ENCODE measurements at regions not wholly inside any gene's neighbourhood (a gene's known extent, or its start where the extent isn't known, plus 50 kb on each side); places are given as distances from the start of the nearest gene placed in this dataset.

DNA sequence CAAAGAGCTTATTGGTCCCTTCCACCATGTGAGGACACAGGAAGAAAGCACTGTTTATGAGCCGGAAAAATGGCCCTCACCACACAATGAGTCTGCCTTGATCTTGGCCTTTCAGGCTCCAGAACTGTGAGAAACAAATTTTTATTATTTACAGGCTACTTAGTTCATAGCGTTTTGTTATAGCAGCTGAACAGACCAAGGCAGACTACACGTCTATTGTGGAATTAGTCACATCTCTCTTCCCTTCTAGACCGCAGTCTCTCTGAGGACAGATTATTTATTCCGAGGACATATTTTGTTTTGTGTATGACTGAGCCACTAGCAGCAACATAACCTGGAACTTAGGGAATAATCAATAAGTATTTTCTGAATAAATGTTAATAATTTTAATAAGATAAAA lies 125.5 kb downstream of the ASB1 start:
- 48% methylated on average over 5 of the region's 5 CpGs for WGBS (ENCODE audit: low lambda C conversion rate)
- H3K4me1 ChIP-seq (ENCODE audit: control insufficient read depth in 1 of 2, insufficient read depth in 2 of 2, low read depth in 1 of 2, low read length in 1 of 2): no peaks in the 10 kb centered on the region

DNA sequence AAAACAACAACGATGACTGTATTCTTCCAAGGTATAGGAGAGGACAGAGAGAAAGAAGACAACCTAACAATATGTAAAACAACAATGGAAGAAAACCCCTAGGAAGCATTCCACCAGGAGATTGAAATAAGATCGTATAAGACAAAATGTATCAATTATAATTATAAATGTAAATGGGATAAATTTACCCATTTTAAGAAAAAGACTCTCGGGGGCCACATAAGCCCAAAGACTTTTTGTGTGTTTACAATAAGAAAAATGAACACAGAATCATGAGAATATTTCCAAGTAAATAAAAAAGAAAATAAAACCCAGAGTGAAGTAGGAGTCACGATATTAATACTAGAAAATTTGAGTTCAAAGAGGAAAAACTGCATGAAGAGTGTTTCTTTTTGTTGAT lies 126.4 kb downstream of the ASB1 start:
- Histone ChIP-seq H2AFZ (ENCODE audit: low read depth) (no peak overlapping the region), H3K4me3 (ENCODE audit: low read depth in 2 of 2, low read length in 1 of 2) (no peak overlapping the region), H3F3A (replicated peaks; ENCODE audit: insufficient read depth) (no peaks in the 10 kb centered on the region), H3K4me2 (no peak overlapping the region), H3K9me3 (no peaks in the 10 kb centered on the region), H3K4me1 (ENCODE audit: control insufficient read depth in 1 of 2, insufficient read depth in 2 of 2, low read depth in 1 of 2, low read length in 1 of 2) (no peaks in the 10 kb centered on the region), H3K36me3 (replicated peaks in 1 of 2; ENCODE audit: control insufficient read depth in 1 of 2, insufficient read depth in 2 of 2, low read length in 1 of 2) (no peaks in the 10 kb centered on the region), H3K79me2 (ENCODE audit: insufficient read depth) (no peaks in the 10 kb centered on the region), H3K9ac (no peak overlapping the region), H3K9me2 (no peaks in the 10 kb centered on the region), H3K27me3 (ENCODE audit: insufficient read depth) (no peaks in the 10 kb centered on the region), H4K20me1 (ENCODE audit: insufficient read depth) (no peaks in the 10 kb centered on the region), H3K27ac (ENCODE audit: low read depth in 2 of 2, low read length in 1 of 2) (no peak overlapping the region)
- ChIA-PET CTCF (no interaction called here), POLR2A (no interaction called here)
- TF ChIP-seq, protein P1, sequence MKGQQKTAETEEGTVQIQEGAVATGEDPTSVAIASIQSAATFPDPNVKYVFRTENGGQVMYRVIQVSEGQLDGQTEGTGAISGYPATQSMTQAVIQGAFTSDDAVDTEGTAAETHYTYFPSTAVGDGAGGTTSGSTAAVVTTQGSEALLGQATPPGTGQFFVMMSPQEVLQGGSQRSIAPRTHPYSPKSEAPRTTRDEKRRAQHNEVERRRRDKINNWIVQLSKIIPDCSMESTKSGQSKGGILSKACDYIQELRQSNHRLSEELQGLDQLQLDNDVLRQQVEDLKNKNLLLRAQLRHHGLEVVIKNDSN (IDR thresholded peaks at IDR 0.05; ENCODE audit: borderline replicate concordance, low read depth): no peak
- TF ChIP-seq FOXJ3 (CRISPR knock-in tag; IDR thresholded peaks at IDR 0.05) (no peak), CTCF (IDR thresholded peaks at IDR 0.05) (no peak), EZH2phosphoT487 (IDR thresholded peaks at IDR 0.05; ENCODE audit: borderline replicate concordance, low read depth) (no peak), EP300 (IDR thresholded peaks at IDR 0.05; ENCODE audit: borderline replicate concordance in 1 of 2, low read depth in 1 of 2, low read length in 1 of 2) (no peak), MXI1 (IDR thresholded peaks at IDR 0.05; ENCODE audit: low read depth, low read length) (no peak), FOXM1 (IDR thresholded peaks at IDR 0.05; ENCODE audit: low read depth) (no peak), SIN3A (IDR thresholded peaks at IDR 0.05; ENCODE audit: borderline replicate concordance, low read depth, low read length) (no peak), PBX3 (IDR thresholded peaks at IDR 0.05) (no peak), CHD2 (IDR thresholded peaks at IDR 0.05; ENCODE audit: low read length, partially characterized antibody) (no peak)
- TF ChIP-seq, protein P2, sequence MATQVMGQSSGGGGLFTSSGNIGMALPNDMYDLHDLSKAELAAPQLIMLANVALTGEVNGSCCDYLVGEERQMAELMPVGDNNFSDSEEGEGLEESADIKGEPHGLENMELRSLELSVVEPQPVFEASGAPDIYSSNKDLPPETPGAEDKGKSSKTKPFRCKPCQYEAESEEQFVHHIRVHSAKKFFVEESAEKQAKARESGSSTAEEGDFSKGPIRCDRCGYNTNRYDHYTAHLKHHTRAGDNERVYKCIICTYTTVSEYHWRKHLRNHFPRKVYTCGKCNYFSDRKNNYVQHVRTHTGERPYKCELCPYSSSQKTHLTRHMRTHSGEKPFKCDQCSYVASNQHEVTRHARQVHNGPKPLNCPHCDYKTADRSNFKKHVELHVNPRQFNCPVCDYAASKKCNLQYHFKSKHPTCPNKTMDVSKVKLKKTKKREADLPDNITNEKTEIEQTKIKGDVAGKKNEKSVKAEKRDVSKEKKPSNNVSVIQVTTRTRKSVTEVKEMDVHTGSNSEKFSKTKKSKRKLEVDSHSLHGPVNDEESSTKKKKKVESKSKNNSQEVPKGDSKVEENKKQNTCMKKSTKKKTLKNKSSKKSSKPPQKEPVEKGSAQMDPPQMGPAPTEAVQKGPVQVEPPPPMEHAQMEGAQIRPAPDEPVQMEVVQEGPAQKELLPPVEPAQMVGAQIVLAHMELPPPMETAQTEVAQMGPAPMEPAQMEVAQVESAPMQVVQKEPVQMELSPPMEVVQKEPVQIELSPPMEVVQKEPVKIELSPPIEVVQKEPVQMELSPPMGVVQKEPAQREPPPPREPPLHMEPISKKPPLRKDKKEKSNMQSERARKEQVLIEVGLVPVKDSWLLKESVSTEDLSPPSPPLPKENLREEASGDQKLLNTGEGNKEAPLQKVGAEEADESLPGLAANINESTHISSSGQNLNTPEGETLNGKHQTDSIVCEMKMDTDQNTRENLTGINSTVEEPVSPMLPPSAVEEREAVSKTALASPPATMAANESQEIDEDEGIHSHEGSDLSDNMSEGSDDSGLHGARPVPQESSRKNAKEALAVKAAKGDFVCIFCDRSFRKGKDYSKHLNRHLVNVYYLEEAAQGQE (IDR thresholded peaks at IDR 0.05; ENCODE audit: low read depth, low read length): no peak
- 46% methylated on average over 4 of the region's 4 CpGs for WGBS (ENCODE audit: low lambda C conversion rate)
- no peak for DNase-seq

More for the DNA sequence above, 125.5 kb downstream of the ASB1 start:
- Histone ChIP-seq H2AFZ (ENCODE audit: low read depth) (no peak overlapping the region), H3K9me2 (no peaks in the 10 kb centered on the region), H4K20me1 (ENCODE audit: insufficient read depth) (no peaks in the 10 kb centered on the region), H3K79me2 (ENCODE audit: insufficient read depth) (no peaks in the 10 kb centered on the region), H3K27me3 (ENCODE audit: insufficient read depth) (no peaks in the 10 kb centered on the region), H3K4me2 (no peak overlapping the region), H3K27ac (ENCODE audit: low read depth in 2 of 2, low read length in 1 of 2) (no peak overlapping the region), H3K4me3 (ENCODE audit: low read depth in 2 of 2, low read length in 1 of 2) (no peak overlapping the region), H3K36me3 (replicated peaks in 1 of 2; ENCODE audit: control insufficient read depth in 1 of 2, insufficient read depth in 2 of 2, low read length in 1 of 2) (no peaks in the 10 kb centered on the region), H3K9ac (no peak overlapping the region), H3F3A (replicated peaks; ENCODE audit: insufficient read depth) (no peaks in the 10 kb centered on the region), H3K9me3 (no peaks in the 10 kb centered on the region)
- ChIA-PET CTCF (no interaction called here), POLR2A (no interaction called here)
- TF ChIP-seq MAX (IDR thresholded peaks at IDR 0.05; ENCODE audit: low read depth): no peak
- TF ChIP-seq GABPA (IDR thresholded peaks at IDR 0.05; ENCODE audit: low read depth): no peak
- TF ChIP-seq FOSL2 (IDR thresholded peaks at IDR 0.05; ENCODE audit: borderline replicate concordance, low read depth): no peak
- TF ChIP-seq MXI1 (IDR thresholded peaks at IDR 0.05; ENCODE audit: low read depth, low read length): no peak
- no peak for TF ChIP-seq NRF1 (IDR thresholded peaks at IDR 0.05; ENCODE audit: low read depth, low read length)
- no peak for TF ChIP-seq NFIC (IDR thresholded peaks at IDR 0.05; ENCODE audit: borderline replicate concordance)
- DNase-seq: no peak

Measured in SK-N-SH (cell line).